ENCODE measurements at regions not wholly inside any gene's neighbourhood (a gene's known extent, or its start where the extent isn't known, plus 50 kb on each side); places are given as distances from the start of the nearest gene placed in this dataset.

DNA sequence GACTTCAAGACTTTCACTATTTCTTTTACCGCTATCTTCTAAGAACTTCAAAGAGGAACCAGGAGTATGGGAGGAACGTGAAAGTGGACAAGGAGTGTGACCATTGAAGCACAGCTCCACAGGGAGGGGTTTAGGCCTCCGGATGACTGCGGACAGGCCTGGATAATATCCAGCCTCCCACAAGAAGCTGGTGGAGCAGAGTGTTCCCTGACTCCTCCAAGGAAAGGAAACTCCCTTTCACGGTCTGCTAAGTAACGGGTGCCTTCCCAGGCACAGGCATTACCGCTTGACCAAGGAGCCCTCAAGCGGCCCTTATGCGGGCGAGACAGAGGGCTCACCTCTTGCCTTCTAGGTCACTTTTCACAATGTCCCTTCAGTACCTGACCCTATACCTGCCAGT is 267.0 kb downstream of the RPL10L start:
- TF ChIP-seq, protein P1, sequence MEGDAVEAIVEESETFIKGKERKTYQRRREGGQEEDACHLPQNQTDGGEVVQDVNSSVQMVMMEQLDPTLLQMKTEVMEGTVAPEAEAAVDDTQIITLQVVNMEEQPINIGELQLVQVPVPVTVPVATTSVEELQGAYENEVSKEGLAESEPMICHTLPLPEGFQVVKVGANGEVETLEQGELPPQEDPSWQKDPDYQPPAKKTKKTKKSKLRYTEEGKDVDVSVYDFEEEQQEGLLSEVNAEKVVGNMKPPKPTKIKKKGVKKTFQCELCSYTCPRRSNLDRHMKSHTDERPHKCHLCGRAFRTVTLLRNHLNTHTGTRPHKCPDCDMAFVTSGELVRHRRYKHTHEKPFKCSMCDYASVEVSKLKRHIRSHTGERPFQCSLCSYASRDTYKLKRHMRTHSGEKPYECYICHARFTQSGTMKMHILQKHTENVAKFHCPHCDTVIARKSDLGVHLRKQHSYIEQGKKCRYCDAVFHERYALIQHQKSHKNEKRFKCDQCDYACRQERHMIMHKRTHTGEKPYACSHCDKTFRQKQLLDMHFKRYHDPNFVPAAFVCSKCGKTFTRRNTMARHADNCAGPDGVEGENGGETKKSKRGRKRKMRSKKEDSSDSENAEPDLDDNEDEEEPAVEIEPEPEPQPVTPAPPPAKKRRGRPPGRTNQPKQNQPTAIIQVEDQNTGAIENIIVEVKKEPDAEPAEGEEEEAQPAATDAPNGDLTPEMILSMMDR (IDR thresholded peaks at IDR 0.05; ENCODE audit: low read depth, low read length, missing input control): no peak
- TF ChIP-seq JUND (IDR thresholded peaks at IDR 0.05): no peak
- TF ChIP-seq REST (IDR thresholded peaks at IDR 0.05): no peak
- no peak for TF ChIP-seq GABPA (IDR thresholded peaks at IDR 0.05 in 1 of 2, conservative IDR thresholded peaks at IDR 0.05 in 1 of 2)
- TF ChIP-seq YY1 (IDR thresholded peaks at IDR 0.05): no peak
- no peak for TF ChIP-seq SP1 (IDR thresholded peaks at IDR 0.05)
- TF ChIP-seq RAD21 (IDR thresholded peaks at IDR 0.05): no peak
- TF ChIP-seq MAX (IDR thresholded peaks at IDR 0.05): no peak
- no peak for TF ChIP-seq RXRA (IDR thresholded peaks at IDR 0.05)
- no peak for TF ChIP-seq TAF1 (conservative IDR thresholded peaks at IDR 0.05)
- TF ChIP-seq, protein P2, sequence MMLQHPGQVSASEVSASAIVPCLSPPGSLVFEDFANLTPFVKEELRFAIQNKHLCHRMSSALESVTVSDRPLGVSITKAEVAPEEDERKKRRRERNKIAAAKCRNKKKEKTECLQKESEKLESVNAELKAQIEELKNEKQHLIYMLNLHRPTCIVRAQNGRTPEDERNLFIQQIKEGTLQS (IDR thresholded peaks at IDR 0.05): no peak
- no peak for TF ChIP-seq HNF4A (conservative IDR thresholded peaks at IDR 0.05)
- no peak for TF ChIP-seq EGR1 (IDR thresholded peaks at IDR 0.05; ENCODE audit: low read depth in 2 of 2)

All from liver (tissue), 3 donors.